ENCODE measurements at regions not wholly inside any gene's neighbourhood (a gene's known extent, or its start where the extent isn't known, plus 50 kb on each side); places are given as distances from the start of the nearest gene placed in this dataset.

DNA sequence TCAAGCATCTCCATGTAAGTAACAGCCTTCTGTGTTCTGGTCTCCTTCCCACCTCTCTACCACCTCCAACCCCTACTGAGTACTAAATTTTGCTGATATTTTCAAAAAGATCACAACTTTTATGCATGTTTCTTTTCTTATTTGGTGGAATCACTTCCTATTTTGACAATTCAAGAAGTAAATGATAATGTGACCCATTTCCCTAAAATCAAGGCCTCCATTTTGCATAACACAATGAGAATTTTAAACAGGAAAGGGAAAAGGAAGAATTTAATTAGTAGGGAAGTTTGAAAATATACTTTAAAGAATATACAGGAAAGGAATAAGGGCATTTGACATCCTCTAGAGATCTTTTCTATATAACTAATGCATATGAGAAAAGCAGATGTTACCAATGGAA, 212.9 kb upstream of the RASA1 start:
- TF ChIP-seq SMC3 (IDR thresholded peaks at IDR 0.05) = no peak
- TF ChIP-seq ZC3H11A (IDR thresholded peaks at IDR 0.05) = no peak
- TF ChIP-seq, protein P1, sequence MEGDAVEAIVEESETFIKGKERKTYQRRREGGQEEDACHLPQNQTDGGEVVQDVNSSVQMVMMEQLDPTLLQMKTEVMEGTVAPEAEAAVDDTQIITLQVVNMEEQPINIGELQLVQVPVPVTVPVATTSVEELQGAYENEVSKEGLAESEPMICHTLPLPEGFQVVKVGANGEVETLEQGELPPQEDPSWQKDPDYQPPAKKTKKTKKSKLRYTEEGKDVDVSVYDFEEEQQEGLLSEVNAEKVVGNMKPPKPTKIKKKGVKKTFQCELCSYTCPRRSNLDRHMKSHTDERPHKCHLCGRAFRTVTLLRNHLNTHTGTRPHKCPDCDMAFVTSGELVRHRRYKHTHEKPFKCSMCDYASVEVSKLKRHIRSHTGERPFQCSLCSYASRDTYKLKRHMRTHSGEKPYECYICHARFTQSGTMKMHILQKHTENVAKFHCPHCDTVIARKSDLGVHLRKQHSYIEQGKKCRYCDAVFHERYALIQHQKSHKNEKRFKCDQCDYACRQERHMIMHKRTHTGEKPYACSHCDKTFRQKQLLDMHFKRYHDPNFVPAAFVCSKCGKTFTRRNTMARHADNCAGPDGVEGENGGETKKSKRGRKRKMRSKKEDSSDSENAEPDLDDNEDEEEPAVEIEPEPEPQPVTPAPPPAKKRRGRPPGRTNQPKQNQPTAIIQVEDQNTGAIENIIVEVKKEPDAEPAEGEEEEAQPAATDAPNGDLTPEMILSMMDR (IDR thresholded peaks at IDR 0.05) = no peak
- no peak for TF ChIP-seq FOSL2 (IDR thresholded peaks at IDR 0.05)
- no peak for TF ChIP-seq FOSL2 (CRISPR knock-in tag; IDR thresholded peaks at IDR 0.05)
- TF ChIP-seq GATA3 (IDR thresholded peaks at IDR 0.05; ENCODE audit: borderline replicate concordance) = no peak
